HL-60 (cell line): ENCODE measurements at regions not wholly inside any gene's neighbourhood (a gene's known extent, or its start where the extent isn't known, plus 50 kb on each side); places are given as distances from the start of the nearest gene placed in this dataset.

Experiments
- DNase-seq, 2 experiments: peaks; one replicate each; pipeline ENCODE4 v3.0.0-alpha.2; 2010 to 2020; ENCODE audit warnings: low read depth in 1 of 2, low spot score in 1 of 2
- H3K27ac ChIP-seq: fragments of 250-450 bp; sonication (Bioruptor Pico); replicated peaks from 2 replicates; pipeline ENCODE4 v1.5.1; 2020; ENCODE audit warnings: mild to moderate bottlenecking, moderate library complexity
- H3K27me3 ChIP-seq: fragments of 250-450 bp; sonication (Bioruptor Pico); 2 replicates; pipeline ENCODE4 v1.5.1; 2021; ENCODE audit warnings: mild to moderate bottlenecking, moderate library complexity; ENCODE audit not compliant: insufficient read depth, poor library complexity, severe bottlenecking
- H3K4me3 ChIP-seq: replicated peaks from 2 replicates; pipeline ENCODE4 v1.5.1; 2011; ENCODE audit warnings: mild to moderate bottlenecking, control low read depth, low read length; ENCODE audit not compliant: insufficient read depth
- CTCF ChIP-seq: IDR thresholded peaks from one replicate; pipeline ENCODE4 v1.5.1; 2011; ENCODE audit warnings: low read length, control low read depth, inconsistent platforms; ENCODE audit not compliant: insufficient read depth
- GABPA ChIP-seq: IDR thresholded peaks from 2 replicates; pipeline ENCODE4 v1.6.1; 2012; ENCODE audit warnings: low read depth
- POLR2AphosphoS5 ChIP-seq: IDR thresholded peaks from 2 replicates; pipeline ENCODE4 v1.6.1; 2012; ENCODE audit warnings: low read depth
- REST ChIP-seq: IDR thresholded peaks from 2 replicates; pipeline ENCODE4 v1.6.1; 2012; ENCODE audit warnings: low read depth; ENCODE audit not compliant: insufficient replicate concordance
- SPI1 ChIP-seq: IDR thresholded peaks from 2 replicates; pipeline ENCODE4 v1.6.1; 2012; ENCODE audit warnings: low read depth, mild to moderate bottlenecking, borderline replicate concordance

- Histone ChIP-seq H3K27ac (no peak overlapping the region), H3K4me3 (no peak overlapping the region), H3K27me3 (no peaks in the 10 kb centered on the region)
- TF ChIP-seq REST: no peak
- TF ChIP-seq CTCF: no peak
- TF ChIP-seq POLR2AphosphoS5: no peak
- TF ChIP-seq GABPA: no peak
- no peak for TF ChIP-seq SPI1
- no peak for DNase-seq
Measured at GRCh38 chr10:28982974-28983373, 305.7 kb downstream of the BAMBI start.

- H3K27me3 ChIP-seq: no peaks in the 10 kb centered on the region
- no peak for DNase-seq
- no peak for TF ChIP-seq SPI1
- no peak for TF ChIP-seq POLR2AphosphoS5
- TF ChIP-seq REST: no peak
- TF ChIP-seq CTCF: no peak
- TF ChIP-seq GABPA: no peak
- no peak overlapping the region for H3K4me3 ChIP-seq
- H3K27ac ChIP-seq: no peak overlapping the region
Measured at GRCh38 chr10:28983799-28984198, 305.1 kb upstream of the LYZL1 start.

- TF ChIP-seq REST: no peak
- peak; percentile 73 for TF ChIP-seq SPI1
- H3K27ac ChIP-seq: no peak overlapping the region
- no peak overlapping the region for H3K4me3 ChIP-seq
- peak; percentile 10 to 76 for DNase-seq
- H3K27me3 ChIP-seq: no peaks in the 10 kb centered on the region
Measured at GRCh38 chr10:28984431-28984830, 304.4 kb upstream of the LYZL1 start.
